HG03432 (cell line): ENCODE measurements at regions not wholly inside any gene's neighbourhood (a gene's known extent, or its start where the extent isn't known, plus 50 kb on each side); places are given as distances from the start of the nearest gene placed in this dataset.

ENCODE experiments used
- ATAC-seq: cut with Tn5 transposase; IDR thresholded peaks from one replicate; pipeline ENCODE4 v1.9.1; 2021; ENCODE audit warnings: mild to moderate bottlenecking, moderate library complexity; ENCODE audit not compliant: unreplicated experiment

DNA sequence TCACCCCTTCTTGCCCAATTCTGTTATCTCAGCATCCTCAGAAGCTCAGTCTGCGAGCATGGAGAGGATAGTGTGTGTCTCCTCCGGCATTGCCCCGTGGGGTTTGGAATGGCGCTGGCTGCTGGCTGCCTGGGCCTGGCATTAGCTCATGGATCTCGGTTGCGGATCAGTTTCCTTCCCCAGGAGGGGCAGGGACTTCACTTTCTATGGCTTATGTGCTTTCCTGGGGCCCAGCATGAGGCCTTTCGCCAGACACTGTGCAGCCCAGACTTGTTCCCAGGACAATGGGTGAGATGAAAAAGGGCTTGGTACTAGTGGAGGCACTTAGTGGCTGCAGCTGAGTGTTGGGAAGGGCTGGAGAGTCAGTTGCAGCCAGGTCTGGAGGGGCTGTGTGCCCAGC lies 143.3 kb downstream of the GLI2 start:
- no peak for ATAC-seq

DNA sequence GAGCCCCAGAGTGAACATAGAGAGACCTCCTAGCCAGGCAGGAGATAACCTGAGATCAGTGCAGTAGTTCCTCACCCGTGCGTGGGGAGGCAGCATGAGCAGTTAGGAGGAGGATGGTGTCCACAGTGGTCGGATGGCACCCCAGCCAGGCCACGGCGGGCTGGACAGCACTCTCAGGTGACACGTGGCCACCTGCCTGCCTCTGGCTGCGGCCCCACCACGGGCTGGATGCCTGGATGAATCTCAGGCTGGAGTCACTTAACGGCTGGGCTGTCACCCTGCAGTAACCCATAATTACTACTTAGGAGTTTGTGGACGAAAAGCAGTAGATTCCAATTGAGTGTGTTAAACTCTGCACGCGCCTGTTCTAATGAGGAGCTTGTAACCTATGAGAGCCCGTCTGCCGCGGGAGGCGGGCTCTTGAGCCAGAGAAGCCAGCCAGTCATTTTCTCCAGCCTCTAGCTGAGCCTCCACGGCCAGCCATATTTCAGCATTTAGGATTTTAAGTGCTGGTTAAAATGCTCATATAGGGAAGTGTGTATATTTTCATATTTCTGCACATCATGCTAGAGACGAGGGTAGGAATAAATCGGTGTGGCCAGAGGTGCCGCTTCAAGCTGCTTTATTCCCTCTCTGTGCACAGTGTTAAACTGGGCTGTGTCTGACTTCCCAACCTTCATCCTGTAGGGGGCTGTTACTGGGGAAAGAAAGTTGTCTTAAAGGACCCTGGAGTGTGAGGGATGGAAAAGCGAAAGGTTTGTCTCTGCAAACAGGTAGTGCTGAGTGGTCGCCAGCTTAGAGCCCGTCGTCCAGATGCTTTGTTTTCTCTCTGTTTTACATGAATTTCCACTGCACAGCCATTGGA lies 144.0 kb downstream of the GLI2 start:
- no peak for ATAC-seq

DNA sequence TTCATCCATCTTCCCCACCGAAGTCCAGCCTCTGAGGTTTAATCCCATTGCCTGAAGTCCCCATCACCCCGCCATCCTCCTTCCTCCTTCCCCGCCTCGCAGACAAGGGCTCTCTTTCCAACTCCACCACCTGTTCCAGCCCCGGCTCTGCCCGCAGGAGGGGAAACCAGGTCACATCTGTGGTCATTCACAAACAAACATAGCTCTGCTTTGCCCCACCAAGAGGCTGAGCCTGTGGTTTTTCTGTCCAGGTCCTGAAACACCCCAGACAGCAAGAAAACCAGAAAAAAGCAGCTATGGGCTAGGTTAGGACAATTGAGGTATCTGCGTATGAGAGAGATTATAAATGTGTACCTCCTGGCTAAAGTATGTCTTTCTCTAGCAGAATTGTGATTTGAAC lies 144.7 kb downstream of the GLI2 start:
- no peak for ATAC-seq

DNA sequence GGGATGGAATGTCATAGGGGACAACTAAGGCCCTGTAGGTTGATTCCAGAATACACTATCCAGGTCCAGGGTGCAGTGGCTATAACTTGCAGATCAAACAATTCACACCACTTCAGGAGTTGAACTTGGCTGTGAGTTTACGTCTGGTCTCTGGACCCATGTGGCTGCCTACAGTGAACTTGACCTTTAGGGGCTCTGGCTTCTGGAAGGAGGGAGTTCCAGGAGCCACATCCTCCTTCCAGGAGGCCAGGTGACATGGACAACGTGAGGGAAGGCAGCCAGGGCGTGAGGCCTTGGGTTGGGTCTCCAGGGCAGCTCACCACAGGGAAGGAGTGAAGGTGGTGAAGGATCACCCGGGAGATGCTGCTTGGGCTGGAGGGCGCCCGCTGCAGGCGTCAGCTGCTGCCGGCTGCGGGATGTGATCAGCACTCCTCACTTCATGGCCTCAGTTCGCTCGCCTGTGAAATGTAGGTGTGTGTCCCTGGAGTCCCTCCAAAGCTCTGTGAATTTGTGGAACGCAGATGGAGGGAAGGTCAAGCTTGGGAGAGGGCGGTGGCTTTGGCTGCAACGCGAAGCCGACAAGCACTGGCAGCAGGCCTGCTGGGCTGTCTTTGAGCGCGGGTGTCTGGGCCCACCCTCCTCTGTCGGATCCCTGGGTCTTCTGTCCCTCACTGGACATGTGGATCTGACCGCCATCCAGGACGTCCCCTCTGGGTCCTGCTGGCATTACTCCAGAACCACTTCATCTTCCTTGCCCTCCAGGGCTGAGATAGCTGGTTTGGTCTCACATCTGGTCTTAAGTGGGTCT lies 146.5 kb downstream of the GLI2 start:
- no peak for ATAC-seq

DNA sequence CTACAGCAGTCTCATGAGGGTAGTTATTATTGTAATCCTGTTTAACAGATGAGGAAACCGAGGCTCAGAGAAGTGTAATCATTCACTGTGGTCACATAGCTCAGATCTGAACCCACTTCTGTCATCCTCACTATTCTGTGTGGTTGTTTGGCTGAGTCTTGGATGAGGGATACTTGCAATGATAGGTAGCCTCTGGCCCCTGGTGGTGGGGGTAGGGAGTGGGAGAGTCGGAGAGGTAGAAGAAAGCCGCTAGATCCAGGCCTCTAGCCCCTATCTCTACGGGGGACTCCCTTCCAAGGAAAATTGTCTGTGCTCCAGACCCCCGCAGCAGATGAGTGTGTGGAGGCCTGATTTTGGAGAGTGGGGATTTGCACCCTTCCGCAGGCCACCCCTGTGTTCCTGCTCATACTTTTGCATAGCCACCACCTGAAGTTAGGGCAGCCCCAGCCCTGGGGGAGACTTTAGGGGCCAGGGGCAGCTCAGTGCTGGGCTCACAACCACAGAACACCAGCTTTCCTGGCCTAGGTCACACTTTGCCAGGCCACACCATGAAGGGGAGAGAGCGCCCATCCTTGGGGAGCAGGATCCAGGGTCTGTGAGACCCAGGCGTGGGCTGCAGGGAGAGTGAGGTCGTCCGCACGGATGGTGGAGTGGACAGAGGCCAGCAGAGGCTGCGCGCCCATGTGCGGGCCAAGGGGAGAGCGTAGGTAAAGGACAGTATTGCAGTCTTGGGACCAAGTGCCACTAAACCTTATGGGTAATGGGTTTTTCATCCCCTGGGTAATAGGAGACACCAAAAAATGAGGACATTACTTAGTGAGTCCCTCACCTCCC lies 148.2 kb downstream of the GLI2 start:
- ATAC-seq = no peak

DNA sequence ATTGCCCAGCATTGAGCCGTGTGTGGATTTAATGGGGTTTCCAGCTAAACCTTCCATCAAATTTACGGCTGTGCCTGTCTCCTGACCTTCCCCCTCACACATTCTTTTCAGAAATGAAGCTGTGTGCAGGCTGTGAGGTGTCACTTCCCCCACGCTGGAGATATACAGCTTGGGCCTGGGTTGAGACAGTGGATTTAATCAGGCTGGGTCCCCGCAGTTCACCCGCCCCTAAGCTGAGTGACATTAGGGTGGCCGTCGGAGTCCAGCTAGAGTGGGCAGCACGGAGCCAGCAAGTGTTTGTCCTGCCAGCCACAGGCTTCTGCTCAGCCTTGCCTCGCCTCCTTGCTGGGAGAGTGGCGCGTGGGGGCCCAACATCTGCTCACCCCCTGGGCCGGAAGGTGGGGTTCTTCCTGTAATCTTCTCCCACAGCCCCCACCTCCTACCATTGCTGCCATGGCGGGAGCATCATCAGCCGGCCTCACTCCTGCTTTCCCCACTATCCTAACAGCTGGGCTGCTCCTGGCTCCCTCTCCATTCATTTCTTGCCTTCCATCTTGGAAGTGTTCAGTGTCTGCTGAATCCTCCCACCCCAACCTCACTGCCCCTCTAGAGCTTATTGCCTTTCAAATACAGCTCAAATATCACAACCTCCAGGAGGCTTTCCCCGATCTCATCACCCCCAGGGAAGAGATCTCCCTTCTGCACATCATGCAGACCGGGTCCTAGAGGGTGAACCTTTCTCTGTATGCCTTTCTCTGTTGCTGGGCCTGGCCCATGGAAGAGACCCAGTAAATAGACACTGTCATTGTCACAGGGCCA lies 149.0 kb downstream of the GLI2 start:
- no peak for ATAC-seq

DNA sequence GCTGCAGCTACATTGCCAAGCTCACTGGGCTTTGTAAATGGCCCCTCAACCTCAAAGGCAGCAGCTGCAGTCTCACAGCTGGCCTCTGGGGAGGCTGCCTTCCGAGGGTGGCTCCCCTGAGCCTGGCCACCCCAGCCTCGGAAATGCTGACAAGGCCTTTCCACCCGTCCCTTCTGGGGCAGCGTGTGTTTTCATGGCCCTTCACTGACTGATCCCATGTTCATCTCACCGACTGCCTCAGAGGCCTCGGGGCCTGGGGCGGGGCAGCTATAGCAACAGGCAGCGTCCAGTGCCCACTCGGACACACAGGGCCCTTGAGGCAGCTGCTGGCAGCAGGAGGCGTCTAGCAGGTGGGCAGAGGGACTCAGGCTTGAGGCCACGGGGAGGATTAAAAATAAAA lies 149.7 kb downstream of the GLI2 start:
- no peak for ATAC-seq

DNA sequence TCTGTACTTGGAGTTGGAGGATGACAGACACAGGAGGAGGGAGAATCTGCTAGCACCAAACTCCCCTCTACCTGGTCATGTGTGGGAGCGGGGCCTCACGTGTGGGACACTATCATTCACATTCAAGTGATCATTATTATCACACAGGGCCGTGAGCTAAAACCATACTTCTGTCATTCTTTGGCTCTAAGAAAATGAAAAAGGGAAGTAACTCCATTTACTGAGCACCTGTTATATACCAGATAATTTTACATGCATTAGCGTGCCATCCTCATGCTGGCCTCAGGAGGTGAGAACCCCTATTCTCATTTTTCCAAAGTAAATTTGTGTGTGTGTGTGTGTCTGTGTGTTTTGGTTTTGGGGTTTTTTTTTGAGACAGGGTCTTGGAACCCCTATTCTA lies 150.1 kb downstream of the GLI2 start:
- no peak for ATAC-seq

DNA sequence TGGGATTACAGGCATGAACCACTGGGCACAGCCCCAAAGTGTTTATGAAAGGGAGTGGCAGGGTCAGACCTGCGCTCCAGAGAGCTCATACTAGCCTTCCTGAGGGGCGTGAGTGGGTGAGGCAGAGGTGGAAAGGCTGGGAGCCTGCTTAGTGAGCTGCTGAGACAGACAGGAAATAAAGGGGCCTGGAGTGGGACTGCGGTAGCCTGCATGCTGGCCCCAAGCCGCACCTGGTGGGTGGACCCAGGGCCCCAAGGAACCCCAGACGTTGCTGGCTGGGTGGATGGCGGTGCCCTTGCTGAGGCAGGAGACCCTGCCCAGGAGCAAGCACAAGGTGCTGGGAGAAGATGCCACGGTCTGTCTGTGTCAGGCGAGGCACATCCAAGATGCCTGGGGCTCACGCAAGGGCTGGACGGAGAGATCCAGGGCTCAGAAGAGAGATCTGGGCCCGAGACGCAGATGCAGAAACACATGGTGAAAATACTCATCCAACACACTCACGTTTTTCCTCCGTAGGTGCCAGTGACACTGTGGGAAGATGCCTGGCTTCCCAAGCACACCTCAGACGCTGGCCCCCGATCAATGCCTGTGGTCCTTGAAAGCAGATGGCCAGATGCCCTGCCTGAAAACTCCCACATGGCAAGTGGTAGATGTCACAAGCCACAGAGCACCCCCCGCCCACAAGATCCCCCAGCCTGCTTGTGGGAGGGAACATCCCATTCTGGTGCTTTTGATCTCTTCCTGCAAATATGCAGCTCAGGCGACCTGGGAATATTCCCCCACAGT lies 151.1 kb downstream of the GLI2 start:
- ATAC-seq = no peak

DNA sequence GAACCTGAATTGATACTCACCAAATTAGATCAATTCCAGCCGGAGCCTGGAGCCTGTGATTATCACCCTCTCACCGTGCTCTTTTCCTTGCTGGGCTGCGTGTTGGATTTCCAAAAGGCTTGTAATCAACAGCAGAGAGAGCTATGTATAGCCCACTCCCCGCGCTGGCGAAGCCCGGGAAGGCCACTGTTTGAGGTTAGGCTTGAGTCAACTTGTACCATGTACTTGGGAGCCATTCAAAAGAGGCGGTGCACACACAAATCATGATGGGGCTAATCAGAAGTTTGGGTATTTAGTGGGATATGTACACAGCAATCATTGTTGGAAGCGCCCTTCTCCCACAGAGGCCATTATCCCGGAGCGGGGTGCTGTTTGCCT lies 151.6 kb downstream of the GLI2 start:
- ATAC-seq = no peak

DNA sequence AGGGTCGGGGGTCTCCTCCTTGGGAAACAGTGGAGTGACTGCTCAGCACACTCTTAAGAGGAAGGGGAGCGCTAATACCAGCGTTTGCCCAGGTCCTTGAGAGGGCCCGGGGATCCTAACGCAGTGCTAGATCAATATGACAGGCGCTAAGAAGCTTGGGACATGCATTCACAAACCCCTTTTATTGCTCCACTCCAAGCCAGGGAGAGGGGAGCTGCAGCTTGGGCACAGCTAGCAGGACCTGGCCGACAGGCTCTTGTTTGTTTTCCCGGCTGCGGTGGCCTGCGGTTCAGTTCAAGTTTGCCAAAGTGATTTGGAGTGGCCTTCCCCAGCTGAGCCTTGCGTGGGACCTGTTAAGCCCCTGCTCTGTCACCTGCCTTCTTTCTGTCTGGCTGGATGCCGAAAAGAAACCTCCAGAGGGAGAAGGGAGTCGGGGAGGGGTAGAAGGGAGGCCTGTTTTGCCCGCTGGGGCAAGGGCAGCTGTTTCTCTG lies 152.1 kb downstream of the GLI2 start:
- ATAC-seq = no peak

DNA sequence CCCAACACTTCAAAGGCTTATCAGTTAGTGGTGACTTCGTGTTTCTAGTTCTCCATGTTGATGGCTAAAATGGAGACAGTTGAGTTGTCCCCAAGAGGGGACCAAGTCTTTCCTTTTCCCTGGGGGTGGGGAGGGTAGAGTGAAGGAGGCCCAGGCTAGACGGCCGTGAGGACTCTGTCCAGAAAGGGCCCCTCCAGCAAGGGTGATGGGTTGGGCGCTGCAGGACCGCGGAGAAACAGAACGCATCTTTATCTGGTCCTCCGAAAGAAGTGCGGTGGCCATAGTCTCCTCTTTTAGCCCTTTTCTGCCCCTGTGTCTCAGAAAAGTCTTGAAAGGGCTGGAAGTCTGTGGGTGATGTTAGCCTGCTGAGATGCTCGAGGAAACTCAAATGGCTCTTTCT lies 153.2 kb downstream of the GLI2 start:
- no peak for ATAC-seq

DNA sequence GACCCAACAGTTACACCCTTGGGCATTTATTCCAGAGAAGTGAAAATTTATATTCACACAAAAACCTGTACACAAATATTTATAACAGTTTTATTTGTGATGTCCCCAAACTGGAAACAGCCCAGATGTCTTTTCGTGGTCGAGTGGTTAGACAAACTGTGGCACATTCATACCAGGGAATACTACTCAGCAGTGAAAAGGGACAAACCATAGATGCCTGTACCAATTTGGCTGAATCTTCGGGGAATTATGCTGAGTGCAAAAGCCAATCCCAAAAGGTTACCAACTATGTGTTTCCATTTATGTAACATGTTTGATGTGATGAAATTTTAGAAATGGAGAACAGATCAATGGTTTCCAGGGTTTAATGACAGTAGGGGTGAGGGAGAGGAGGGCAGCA lies 154.3 kb downstream of the GLI2 start:
- no peak for ATAC-seq

DNA sequence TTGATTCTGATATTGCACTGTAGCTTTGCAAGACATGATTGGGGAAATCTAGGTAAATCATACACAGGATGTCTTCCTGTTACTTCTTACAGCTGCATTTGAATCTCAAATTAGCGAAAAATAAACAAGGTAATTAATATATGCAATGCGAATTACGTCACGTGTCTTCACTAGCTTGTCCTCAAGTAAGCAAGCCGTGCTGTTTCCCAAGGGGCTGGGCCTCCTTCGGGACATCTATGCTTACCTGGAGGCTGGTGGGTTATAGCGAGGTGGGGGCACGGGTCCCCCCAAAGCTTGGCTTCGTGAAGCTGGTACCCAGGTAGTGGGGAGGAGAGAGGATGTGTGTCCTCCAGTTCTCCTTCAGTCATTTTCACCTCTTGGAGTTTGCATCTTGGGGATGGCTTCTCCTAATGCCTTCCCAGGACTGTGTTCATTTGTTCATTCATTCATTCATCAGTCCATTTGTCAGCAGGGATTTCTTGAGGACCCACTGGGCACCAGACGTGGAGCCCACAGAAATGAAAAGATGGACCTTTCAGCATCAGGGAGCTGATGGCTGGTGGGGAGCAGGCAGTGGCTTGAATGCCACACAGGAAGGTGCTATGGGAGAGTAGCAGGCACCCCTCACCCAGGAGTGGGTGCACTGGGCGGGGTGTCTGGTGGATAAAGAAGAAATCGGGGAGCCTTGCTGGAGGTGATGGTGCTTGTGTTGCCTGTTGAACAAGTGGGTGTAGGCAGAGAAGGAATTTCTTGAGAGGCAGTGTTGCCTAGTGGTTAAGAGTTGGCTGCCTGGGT lies 155.1 kb downstream of the GLI2 start:
- ATAC-seq = no peak

DNA sequence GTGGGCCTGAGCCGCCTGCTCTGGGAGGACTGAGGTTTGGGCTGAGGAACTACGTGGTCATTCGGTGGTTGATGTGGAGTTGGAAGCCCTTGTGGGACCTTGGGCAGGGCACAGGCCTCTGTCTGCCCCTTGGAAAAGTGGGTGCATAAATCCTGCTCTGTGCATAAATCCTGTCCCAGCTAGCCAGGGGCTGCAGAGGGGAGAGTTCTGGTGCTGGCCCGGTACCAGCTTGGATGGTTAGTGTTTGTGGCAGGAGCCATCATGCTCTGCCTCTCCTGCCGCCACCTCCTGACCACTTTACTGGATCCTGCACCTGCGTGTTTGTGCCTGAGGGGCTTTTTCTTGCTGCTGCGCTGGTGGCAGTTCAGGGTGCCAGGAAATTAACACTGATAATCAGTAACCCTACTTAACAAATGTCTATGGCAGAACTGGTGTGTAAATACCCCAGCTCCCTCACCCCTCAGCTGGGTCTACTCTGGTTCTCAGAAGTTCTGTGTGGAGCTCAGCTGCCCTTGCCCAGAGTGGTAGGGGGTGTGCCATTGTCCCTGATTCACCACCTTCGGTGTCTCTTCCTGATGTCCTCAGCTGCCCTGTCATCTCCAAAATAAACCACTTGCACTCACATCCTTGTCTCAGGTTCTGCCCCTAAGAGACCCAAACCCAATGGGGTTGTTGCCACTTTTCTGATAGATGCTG lies 156.8 kb downstream of the GLI2 start:
- no peak for ATAC-seq

DNA sequence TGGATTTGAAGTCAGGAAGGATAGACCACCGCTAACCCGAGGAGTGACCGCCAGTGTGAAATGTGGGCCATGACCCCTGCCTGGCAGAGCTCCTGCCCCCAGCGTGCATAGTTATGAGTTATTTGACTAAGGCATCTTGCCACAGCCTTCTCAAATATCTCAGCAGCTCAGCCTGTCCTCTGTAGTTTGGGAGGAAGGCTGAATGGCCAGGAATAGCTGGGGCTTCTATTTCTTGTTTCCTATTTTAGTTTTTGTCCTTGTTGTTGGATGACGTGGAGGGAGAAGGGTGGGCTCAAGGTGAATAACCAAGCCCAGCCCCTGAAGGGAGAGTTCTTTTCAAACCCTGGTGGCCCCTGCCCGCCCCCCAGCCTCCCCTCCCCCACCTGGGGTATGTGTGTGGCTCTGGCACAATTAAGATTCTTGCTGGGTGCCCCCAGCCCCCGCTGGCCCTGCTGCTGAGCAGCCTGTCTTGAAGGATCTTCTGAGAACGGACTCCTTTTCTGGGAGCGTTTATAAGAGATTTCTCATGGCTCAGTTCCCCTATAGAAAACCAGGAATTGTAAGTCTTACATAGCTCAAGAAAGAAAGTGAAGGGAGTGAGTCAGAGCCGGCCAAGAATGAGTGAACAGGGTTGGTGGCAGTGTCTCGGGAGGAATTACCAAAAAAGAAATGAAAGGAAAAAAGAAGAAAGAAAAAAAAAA lies 157.4 kb downstream of the GLI2 start:
- no peak for ATAC-seq

DNA sequence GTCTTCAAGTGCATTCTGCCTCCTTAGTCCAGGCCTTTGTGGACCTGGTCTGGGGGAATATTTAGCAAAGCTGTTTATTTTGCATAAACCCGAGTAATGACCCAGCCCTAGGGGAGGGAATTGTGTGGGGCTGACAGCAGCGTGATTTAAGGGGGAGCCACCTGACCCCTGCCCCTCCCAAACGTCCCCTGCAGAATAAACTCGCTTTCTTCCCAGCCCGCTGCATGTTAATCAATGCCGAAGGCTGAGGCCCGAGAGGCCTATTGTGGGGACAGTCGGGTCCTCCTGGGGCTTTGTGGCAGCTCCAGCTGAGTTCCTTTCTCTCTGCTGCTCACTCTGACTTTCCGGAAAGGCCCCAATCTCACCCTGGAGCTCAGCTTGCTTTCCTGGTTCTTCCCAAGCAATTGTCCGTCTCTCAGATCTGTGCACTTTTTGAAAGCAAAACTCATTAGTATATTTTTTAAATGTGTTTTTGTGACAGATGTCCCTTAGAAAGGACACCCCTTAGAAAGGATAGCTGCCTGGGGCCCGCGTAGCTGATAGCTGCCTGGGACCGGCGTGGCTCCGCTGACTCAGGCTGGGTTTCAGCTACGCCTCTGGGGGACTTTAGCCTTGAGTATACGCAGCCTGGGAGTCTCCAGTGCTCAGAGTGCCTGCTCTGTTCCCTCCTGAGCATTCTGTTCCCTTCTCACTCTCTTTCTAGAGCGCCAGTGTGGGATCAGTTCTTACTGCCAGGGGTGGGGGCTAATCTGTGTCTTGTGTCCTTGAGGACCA lies 158.3 kb downstream of the GLI2 start:
- no peak for ATAC-seq
